ENCODE measurements at regions not wholly inside any gene's neighbourhood (a gene's known extent, or its start where the extent isn't known, plus 50 kb on each side); places are given as distances from the start of the nearest gene placed in this dataset.

- no peak for ATAC-seq (ENCODE audit: poor library complexity)
- Mint-ChIP-seq H3K36me3 (ENCODE audit: low read depth) (no peaks in the 10 kb centered on the region), H3K27ac (no peak overlapping the region), H3K27me3 (peaks cover 15% of the 10 kb centered on the region), H3K4me1 (ENCODE audit: low read depth) (no peaks in the 10 kb centered on the region), H3K4me3 (no peak overlapping the region), H3K9me3 (no peaks in the 10 kb centered on the region)
- Histone ChIP-seq H3K27ac (ENCODE audit: low read depth in 1 of 2, low read length in 2 of 2) (no peak overlapping the region), H3K36me3 (ENCODE audit: insufficient read depth, low read length) (no peaks in the 10 kb centered on the region), H3K4me1 (ENCODE audit: insufficient read depth, low read length) (no peaks in the 10 kb centered on the region), H3K4me3 (ENCODE audit: low read length) (no peak overlapping the region), H3K27me3 (ENCODE audit: control insufficient read depth in 1 of 2, insufficient read depth in 2 of 2, low read length in 2 of 2) (no peaks in the 10 kb centered on the region), H3K9me3 (ENCODE audit: control insufficient read depth in 1 of 2, insufficient read depth in 1 of 2, low read length in 2 of 2) (no peaks in the 10 kb centered on the region)
- no peak for DNase-seq
- ChIA-PET CTCF (no interaction called here), POLR2A (no interaction called here)
- intact Hi-C loops (cut with DNase I, micrococcal nuclease) = no loop called here
- TF ChIP-seq, protein P1, sequence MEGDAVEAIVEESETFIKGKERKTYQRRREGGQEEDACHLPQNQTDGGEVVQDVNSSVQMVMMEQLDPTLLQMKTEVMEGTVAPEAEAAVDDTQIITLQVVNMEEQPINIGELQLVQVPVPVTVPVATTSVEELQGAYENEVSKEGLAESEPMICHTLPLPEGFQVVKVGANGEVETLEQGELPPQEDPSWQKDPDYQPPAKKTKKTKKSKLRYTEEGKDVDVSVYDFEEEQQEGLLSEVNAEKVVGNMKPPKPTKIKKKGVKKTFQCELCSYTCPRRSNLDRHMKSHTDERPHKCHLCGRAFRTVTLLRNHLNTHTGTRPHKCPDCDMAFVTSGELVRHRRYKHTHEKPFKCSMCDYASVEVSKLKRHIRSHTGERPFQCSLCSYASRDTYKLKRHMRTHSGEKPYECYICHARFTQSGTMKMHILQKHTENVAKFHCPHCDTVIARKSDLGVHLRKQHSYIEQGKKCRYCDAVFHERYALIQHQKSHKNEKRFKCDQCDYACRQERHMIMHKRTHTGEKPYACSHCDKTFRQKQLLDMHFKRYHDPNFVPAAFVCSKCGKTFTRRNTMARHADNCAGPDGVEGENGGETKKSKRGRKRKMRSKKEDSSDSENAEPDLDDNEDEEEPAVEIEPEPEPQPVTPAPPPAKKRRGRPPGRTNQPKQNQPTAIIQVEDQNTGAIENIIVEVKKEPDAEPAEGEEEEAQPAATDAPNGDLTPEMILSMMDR (IDR thresholded peaks at IDR 0.05) = no peak
Measured at GRCh38 chr9:2285416-2286332, 270.5 kb downstream of the SMARCA2 start.

DNA sequence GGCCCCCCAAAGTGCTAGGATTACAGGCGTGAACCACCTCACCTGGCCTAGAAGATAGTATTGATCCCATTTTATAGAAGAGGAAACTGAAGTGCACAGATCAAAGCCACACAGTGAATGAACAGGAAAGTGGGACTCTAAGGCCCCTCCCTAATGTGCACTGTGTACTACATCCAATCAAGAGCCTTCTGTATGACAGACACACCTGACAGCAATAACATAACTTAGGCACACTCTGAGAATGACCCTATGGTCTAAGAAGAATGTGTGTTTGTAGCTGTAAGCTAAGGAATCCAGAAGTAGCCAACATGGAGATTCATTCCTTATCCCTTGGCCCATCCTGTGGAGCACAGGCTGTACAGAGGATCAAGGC lies 271.2 kb downstream of the SMARCA2 start:
- Histone ChIP-seq H3K4me3 (ENCODE audit: low read length) (no peak overlapping the region), H3K9me3 (ENCODE audit: control insufficient read depth in 1 of 2, insufficient read depth in 1 of 2, low read length in 2 of 2) (no peaks in the 10 kb centered on the region), H3K36me3 (ENCODE audit: insufficient read depth, low read length) (no peaks in the 10 kb centered on the region), H3K4me1 (ENCODE audit: insufficient read depth, low read length) (no peaks in the 10 kb centered on the region), H3K27me3 (ENCODE audit: control insufficient read depth in 1 of 2, insufficient read depth in 2 of 2, low read length in 2 of 2) (peaks cover 0 to 4% of the 10 kb centered on the region in 2 experiments), H3K27ac (ENCODE audit: low read depth in 1 of 2, low read length in 2 of 2) (no peak overlapping the region)
- ChIA-PET CTCF (no interaction called here), POLR2A (no interaction called here)
- Mint-ChIP-seq H3K36me3 (ENCODE audit: low read depth) (no peaks in the 10 kb centered on the region), H3K27me3 (peaks cover 19% of the 10 kb centered on the region), H3K4me1 (ENCODE audit: low read depth) (no peaks in the 10 kb centered on the region), H3K27ac (no peak overlapping the region), H3K9me3 (no peaks in the 10 kb centered on the region), H3K4me3 (no peak overlapping the region)
- DNase-seq (no peak), ATAC-seq (ENCODE audit: poor library complexity) (no peak)
- TF ChIP-seq, protein P1 (IDR thresholded peaks at IDR 0.05) = no peak
- intact Hi-C loops (cut with DNase I, micrococcal nuclease) = no loop called here

- Histone ChIP-seq H3K27ac (ENCODE audit: low read depth in 1 of 2, low read length in 2 of 2) (no peak overlapping the region), H3K36me3 (ENCODE audit: insufficient read depth, low read length) (no peaks in the 10 kb centered on the region), H3K27me3 (ENCODE audit: control insufficient read depth in 1 of 2, insufficient read depth in 2 of 2, low read length in 2 of 2) (peaks cover 0 to 4% of the 10 kb centered on the region in 2 experiments), H3K4me3 (ENCODE audit: low read length) (no peak overlapping the region), H3K4me1 (ENCODE audit: insufficient read depth, low read length) (no peaks in the 10 kb centered on the region), H3K9me3 (ENCODE audit: control insufficient read depth in 1 of 2, insufficient read depth in 1 of 2, low read length in 2 of 2) (no peaks in the 10 kb centered on the region)
- no peak for ATAC-seq (ENCODE audit: poor library complexity)
- ChIA-PET POLR2A (no interaction called here), CTCF (interaction anchor here (0.6 kb wide), 1 partner anchor 247 kb away, joined by 3 read pairs; no protein-coding TSS in a partner anchor)
- Mint-ChIP-seq H3K27me3 (peaks cover 25% of the 10 kb centered on the region), H3K4me3 (no peak overlapping the region), H3K27ac (no peak overlapping the region), H3K9me3 (no peaks in the 10 kb centered on the region), H3K4me1 (ENCODE audit: low read depth) (no peaks in the 10 kb centered on the region), H3K36me3 (ENCODE audit: low read depth) (no peaks in the 10 kb centered on the region)
- intact Hi-C loops (cut with DNase I, micrococcal nuclease) = no loop called here
- TF ChIP-seq, protein P1 (IDR thresholded peaks at IDR 0.05) = no peak
- DNase-seq = no peak
Measured at GRCh38 chr9:2286825-2287455, 271.8 kb downstream of the SMARCA2 start.

Measured in CD4-positive, alpha-beta T cell (primary cell).